ENCODE measurements at regions not wholly inside any gene's neighbourhood (a gene's known extent, or its start where the extent isn't known, plus 50 kb on each side); places are given as distances from the start of the nearest gene placed in this dataset.

GRCh38 chr12:115730975-115731541 is 546.4 kb downstream of the MED13L start:
- H3K4me1 ChIP-seq (ENCODE audit: control insufficient read depth in 4 of 4, insufficient read depth in 4 of 4, low read length in 3 of 4), result no peaks in the 10 kb centered on the region
- H3K27ac ChIP-seq (ENCODE audit: low read depth in 1 of 2, low read length in 2 of 2), result no peak overlapping the region
- TF ChIP-seq NR2F2 (IDR thresholded peaks at IDR 0.05), result no peak
- H3K9me3 ChIP-seq (ENCODE audit: control insufficient read depth in 4 of 4, low read length in 3 of 4), result peaks cover 0 to 3% (median 0%) of the 10 kb centered on the region in 4 donors
- WGBS, result 73% methylated on average over 4 of the region's 4 CpGs
- H3K36me3 ChIP-seq (ENCODE audit: control insufficient read depth in 4 of 4, insufficient read depth in 3 of 4, low read depth in 1 of 4, low read length in 3 of 4), result no peaks in the 10 kb centered on the region
- no peak for DNase-seq (ENCODE audit: low spot score)
- H3K9ac ChIP-seq (ENCODE audit: low read depth in 1 of 2, low read length in 2 of 2), result no peak overlapping the region
- no peaks in the 10 kb centered on the region for H3K27me3 ChIP-seq (ENCODE audit: control insufficient read depth in 4 of 4, insufficient read depth in 4 of 4, low read length in 3 of 4)
- no peak overlapping the region for H3K4me3 ChIP-seq (ENCODE audit: low read depth in 1 of 3, low read length in 3 of 3)

- no peaks in the 10 kb centered on the region for H3K36me3 ChIP-seq (ENCODE audit: control insufficient read depth in 4 of 4, insufficient read depth in 3 of 4, low read depth in 1 of 4, low read length in 3 of 4)
- no peak overlapping the region for H3K27ac ChIP-seq (ENCODE audit: low read depth in 1 of 2, low read length in 2 of 2)
- no peaks in the 10 kb centered on the region for H3K4me1 ChIP-seq (ENCODE audit: control insufficient read depth in 4 of 4, insufficient read depth in 4 of 4, low read length in 3 of 4)
- H3K9me3 ChIP-seq (ENCODE audit: control insufficient read depth in 4 of 4, low read length in 3 of 4), result peaks cover 0 to 3% (median 0%) of the 10 kb centered on the region in 4 donors
- no peak overlapping the region for H3K9ac ChIP-seq (ENCODE audit: low read depth in 1 of 2, low read length in 2 of 2)
- DNase-seq (ENCODE audit: low spot score), result no peak
- no peaks in the 10 kb centered on the region for H3K27me3 ChIP-seq (ENCODE audit: control insufficient read depth in 4 of 4, insufficient read depth in 4 of 4, low read length in 3 of 4)
- 85% methylated on average over 5 of the region's 5 CpGs for WGBS
- TF ChIP-seq ATF3 (IDR thresholded peaks at IDR 0.05), result no peak
- no peak for TF ChIP-seq RXRA (IDR thresholded peaks at IDR 0.05)
- TF ChIP-seq FOXA1 (IDR thresholded peaks at IDR 0.05), result no peak
- TF ChIP-seq HNF4A (conservative IDR thresholded peaks at IDR 0.05), result no peak
- no peak for TF ChIP-seq SP1 (IDR thresholded peaks at IDR 0.05)
- no peak for TF ChIP-seq GABPA (IDR thresholded peaks at IDR 0.05 in 1 of 2, conservative IDR thresholded peaks at IDR 0.05 in 1 of 2)
- no peak overlapping the region for H3K4me3 ChIP-seq (ENCODE audit: low read depth in 1 of 3, low read length in 3 of 3)
Measured at GRCh38 chr12:115726691-115727090, 550.8 kb downstream of the MED13L start.

- no peaks in the 10 kb centered on the region for H3K27me3 ChIP-seq (ENCODE audit: control insufficient read depth in 4 of 4, insufficient read depth in 4 of 4, low read length in 3 of 4)
- no peak for DNase-seq (ENCODE audit: low spot score)
- TF ChIP-seq ZBTB33 (IDR thresholded peaks at IDR 0.05), result no peak
- TF ChIP-seq ATF3 (IDR thresholded peaks at IDR 0.05), result no peak
- TF ChIP-seq HNF4A (conservative IDR thresholded peaks at IDR 0.05), result no peak
- no peak for TF ChIP-seq SP1 (IDR thresholded peaks at IDR 0.05)
- TF ChIP-seq FOXA1 (IDR thresholded peaks at IDR 0.05), result no peak
- no peak for TF ChIP-seq RXRA (IDR thresholded peaks at IDR 0.05)
- TF ChIP-seq YY1 (IDR thresholded peaks at IDR 0.05), result no peak
- TF ChIP-seq REST (IDR thresholded peaks at IDR 0.05), result no peak
- TF ChIP-seq TAF1 (conservative IDR thresholded peaks at IDR 0.05), result no peak
- no peak for TF ChIP-seq CTCF (IDR thresholded peaks at IDR 0.05; ENCODE audit: low read depth, low read length, missing input control)
- no peak for TF ChIP-seq FOXA2 (IDR thresholded peaks at IDR 0.05)
- TF ChIP-seq NR2F2 (IDR thresholded peaks at IDR 0.05), result no peak
- no peak for TF ChIP-seq GABPA (IDR thresholded peaks at IDR 0.05 in 1 of 2, conservative IDR thresholded peaks at IDR 0.05 in 1 of 2)
- TF ChIP-seq MAX (IDR thresholded peaks at IDR 0.05), result no peak
- no peak for TF ChIP-seq EGR1 (IDR thresholded peaks at IDR 0.05; ENCODE audit: low read depth in 2 of 2)
- TF ChIP-seq RAD21 (IDR thresholded peaks at IDR 0.05), result no peak
- no peak for TF ChIP-seq HNF4G (IDR thresholded peaks at IDR 0.05)
- no peak for TF ChIP-seq JUND (IDR thresholded peaks at IDR 0.05)
- H3K4me3 ChIP-seq (ENCODE audit: low read depth in 1 of 3, low read length in 3 of 3), result no peak overlapping the region
- no peak overlapping the region for H3K27ac ChIP-seq (ENCODE audit: low read depth in 1 of 2, low read length in 2 of 2)
- H3K36me3 ChIP-seq (ENCODE audit: control insufficient read depth in 4 of 4, insufficient read depth in 3 of 4, low read depth in 1 of 4, low read length in 3 of 4), result no peaks in the 10 kb centered on the region
- 82% methylated on average over 2 of the region's 2 CpGs for WGBS
- no peak overlapping the region for H3K9ac ChIP-seq (ENCODE audit: low read depth in 1 of 2, low read length in 2 of 2)
- no peaks in the 10 kb centered on the region for H3K9me3 ChIP-seq (ENCODE audit: control insufficient read depth in 4 of 4, low read length in 3 of 4)
- no peaks in the 10 kb centered on the region for H3K4me1 ChIP-seq (ENCODE audit: control insufficient read depth in 4 of 4, insufficient read depth in 4 of 4, low read length in 3 of 4)
Measured at GRCh38 chr12:115722181-115722580, 555.3 kb downstream of the MED13L start.

Measured in liver (tissue), 8 donors.